ENCODE measurements at regions not wholly inside any gene's neighbourhood (a gene's known extent, or its start where the extent isn't known, plus 50 kb on each side); places are given as distances from the start of the nearest gene placed in this dataset.

- TF ChIP-seq TAF1 (IDR thresholded peaks at IDR 0.05; ENCODE audit: low read depth, low read length) = no peak
- no peak for TF ChIP-seq POLR2AphosphoS5 (IDR thresholded peaks at IDR 0.05; ENCODE audit: low read depth, low read length)
- no peak for TF ChIP-seq POU2F2 (IDR thresholded peaks at IDR 0.05; ENCODE audit: low read depth, low read length)
- no peak for TF ChIP-seq POLR2A (IDR thresholded peaks at IDR 0.05; ENCODE audit: low read depth, low read length)
- no peak for TF ChIP-seq PAX5 (IDR thresholded peaks at IDR 0.05; ENCODE audit: insufficient read depth, low read length, severe bottlenecking)
- TF ChIP-seq SPI1 (IDR thresholded peaks at IDR 0.05; ENCODE audit: low read depth, low read length) = no peak
- no peak for FAIRE-seq
- DNase-seq (ENCODE audit: insufficient read length, low spot score) = no peak
These were observed 414.8 kb upstream of the CDH4 start for GRCh38 chr20:60837173-60837770.

- DNase-seq (ENCODE audit: insufficient read length, low spot score) (no peak), FAIRE-seq (no peak)
- no peak for TF ChIP-seq TAF1 (IDR thresholded peaks at IDR 0.05; ENCODE audit: low read depth, low read length)
These were observed 413.8 kb upstream of the CDH4 start for GRCh38 chr20:60838297-60838696.

GRCh38 chr20:60840971-60841370, 411.1 kb upstream of the CDH4 start:
- FAIRE-seq (no peak), DNase-seq (ENCODE audit: insufficient read length, low spot score) (no peak)
- TF ChIP-seq POU2F2 (IDR thresholded peaks at IDR 0.05; ENCODE audit: low read depth, low read length) = no peak
- TF ChIP-seq POLR2AphosphoS5 (IDR thresholded peaks at IDR 0.05; ENCODE audit: low read depth, low read length) = no peak
- TF ChIP-seq TAF1 (IDR thresholded peaks at IDR 0.05; ENCODE audit: low read depth, low read length) = no peak
- no peak for TF ChIP-seq SPI1 (IDR thresholded peaks at IDR 0.05; ENCODE audit: low read depth, low read length)
- TF ChIP-seq PAX5 (IDR thresholded peaks at IDR 0.05; ENCODE audit: insufficient read depth, low read length, severe bottlenecking) = no peak
- TF ChIP-seq POLR2A (IDR thresholded peaks at IDR 0.05; ENCODE audit: low read depth, low read length) = no peak

- FAIRE-seq (no peak), DNase-seq (ENCODE audit: insufficient read length, low spot score) (no peak)
These were observed 406.9 kb upstream of the CDH4 start for GRCh38 chr20:60845146-60845545.

GRCh38 chr20:60851826-60852704, 400.0 kb upstream of the CDH4 start:
- no peak for DNase-seq (ENCODE audit: insufficient read length, low spot score)
- TF ChIP-seq POLR2AphosphoS5 (IDR thresholded peaks at IDR 0.05; ENCODE audit: low read depth, low read length) = no peak
- TF ChIP-seq TAF1 (IDR thresholded peaks at IDR 0.05; ENCODE audit: low read depth, low read length) = no peak
- TF ChIP-seq PAX5 (IDR thresholded peaks at IDR 0.05; ENCODE audit: insufficient read depth, low read length, severe bottlenecking) = no peak
- no peak for FAIRE-seq

More at GRCh38 chr20:60845146-60845545, 406.9 kb upstream of the CDH4 start:
- TF ChIP-seq POU2F2 (IDR thresholded peaks at IDR 0.05; ENCODE audit: low read depth, low read length) (no peak), PAX5 (IDR thresholded peaks at IDR 0.05; ENCODE audit: insufficient read depth, low read length, severe bottlenecking) (no peak), SPI1 (IDR thresholded peaks at IDR 0.05; ENCODE audit: low read depth, low read length) (no peak), POLR2AphosphoS5 (IDR thresholded peaks at IDR 0.05; ENCODE audit: low read depth, low read length) (no peak), POLR2A (IDR thresholded peaks at IDR 0.05; ENCODE audit: low read depth, low read length) (no peak), TAF1 (IDR thresholded peaks at IDR 0.05; ENCODE audit: low read depth, low read length) (no peak)

- FAIRE-seq (no peak), DNase-seq (ENCODE audit: insufficient read length, low spot score) (no peak)
- TF ChIP-seq PAX5 (IDR thresholded peaks at IDR 0.05; ENCODE audit: insufficient read depth, low read length, severe bottlenecking) = no peak
- no peak for TF ChIP-seq POLR2A (IDR thresholded peaks at IDR 0.05; ENCODE audit: low read depth, low read length)
- no peak for TF ChIP-seq TAF1 (IDR thresholded peaks at IDR 0.05; ENCODE audit: low read depth, low read length)
- TF ChIP-seq POU2F2 (IDR thresholded peaks at IDR 0.05; ENCODE audit: low read depth, low read length) = no peak
- no peak for TF ChIP-seq SPI1 (IDR thresholded peaks at IDR 0.05; ENCODE audit: low read depth, low read length)
- no peak for TF ChIP-seq POLR2AphosphoS5 (IDR thresholded peaks at IDR 0.05; ENCODE audit: low read depth, low read length)
These were observed 394.4 kb upstream of the CDH4 start for GRCh38 chr20:60857708-60858107.

- TF ChIP-seq POLR2A (IDR thresholded peaks at IDR 0.05; ENCODE audit: low read depth, low read length) (no peak), SPI1 (IDR thresholded peaks at IDR 0.05; ENCODE audit: low read depth, low read length) (no peak), PAX5 (IDR thresholded peaks at IDR 0.05; ENCODE audit: insufficient read depth, low read length, severe bottlenecking) (no peak), POLR2AphosphoS5 (IDR thresholded peaks at IDR 0.05; ENCODE audit: low read depth, low read length) (no peak), TAF1 (IDR thresholded peaks at IDR 0.05; ENCODE audit: low read depth, low read length) (no peak), POU2F2 (IDR thresholded peaks at IDR 0.05; ENCODE audit: low read depth, low read length) (no peak)
- no peak for FAIRE-seq
- DNase-seq (ENCODE audit: insufficient read length, low spot score) = no peak
These were observed 389.5 kb upstream of the CDH4 start for GRCh38 chr20:60862601-60863000.

- no peak for DNase-seq (ENCODE audit: insufficient read length, low spot score)
- no peak for FAIRE-seq
- TF ChIP-seq TAF1 (IDR thresholded peaks at IDR 0.05; ENCODE audit: low read depth, low read length) = no peak
- no peak for TF ChIP-seq PAX5 (IDR thresholded peaks at IDR 0.05; ENCODE audit: insufficient read depth, low read length, severe bottlenecking)
- TF ChIP-seq POU2F2 (IDR thresholded peaks at IDR 0.05; ENCODE audit: low read depth, low read length) = no peak
- no peak for TF ChIP-seq SPI1 (IDR thresholded peaks at IDR 0.05; ENCODE audit: low read depth, low read length)
- no peak for TF ChIP-seq POLR2A (IDR thresholded peaks at IDR 0.05; ENCODE audit: low read depth, low read length)
- no peak for TF ChIP-seq POLR2AphosphoS5 (IDR thresholded peaks at IDR 0.05; ENCODE audit: low read depth, low read length)
These were observed 388.5 kb upstream of the CDH4 start for GRCh38 chr20:60863548-60863947.

GRCh38 chr20:60867589-60867988, 384.5 kb upstream of the CDH4 start:
- FAIRE-seq = no peak
- no peak for DNase-seq (ENCODE audit: insufficient read length, low spot score)
- TF ChIP-seq TAF1 (IDR thresholded peaks at IDR 0.05; ENCODE audit: low read depth, low read length) = no peak
- no peak for TF ChIP-seq POLR2A (IDR thresholded peaks at IDR 0.05; ENCODE audit: low read depth, low read length)
- TF ChIP-seq PAX5 (IDR thresholded peaks at IDR 0.05; ENCODE audit: insufficient read depth, low read length, severe bottlenecking) = no peak
- TF ChIP-seq POU2F2 (IDR thresholded peaks at IDR 0.05; ENCODE audit: low read depth, low read length) = no peak
- TF ChIP-seq SPI1 (IDR thresholded peaks at IDR 0.05; ENCODE audit: low read depth, low read length) = no peak
- no peak for TF ChIP-seq POLR2AphosphoS5 (IDR thresholded peaks at IDR 0.05; ENCODE audit: low read depth, low read length)

Data from GM12891 (cell line).